Uterus (tissue), 2 donors: ENCODE measurements at regions not wholly inside any gene's neighbourhood (a gene's known extent, or its start where the extent isn't known, plus 50 kb on each side); places are given as distances from the start of the nearest gene placed in this dataset.

ENCODE experiments used
- POLR2A ChIP-seq, 2 donors: fragments of 450-650 bp; IDR thresholded peaks; one replicate each; pipeline ENCODE4 v1.6.1; 2016; ENCODE audit warnings: antibody characterized with exemption in 2 of 2, mild to moderate bottlenecking in 1 of 2, moderate library complexity in 1 of 2
- TF ChIP-seq, protein P1 (sequence below), 4 experiments: fragments of 200-600 bp in 2 of 4; fragments of 450-650 bp in 2 of 4; sonication (generic) in 2 of 4; IDR thresholded peaks; one replicate each; pipeline ENCODE4 v1.5.1; 2016 to 2019; ENCODE audit warnings: antibody characterized with exemption in 4 of 4, mild to moderate bottlenecking in 2 of 4, moderate library complexity in 1 of 4

GRCh38 chr5:61965490-61965889, 340.5 kb upstream of the KIF2A start:
- TF ChIP-seq, protein P1, sequence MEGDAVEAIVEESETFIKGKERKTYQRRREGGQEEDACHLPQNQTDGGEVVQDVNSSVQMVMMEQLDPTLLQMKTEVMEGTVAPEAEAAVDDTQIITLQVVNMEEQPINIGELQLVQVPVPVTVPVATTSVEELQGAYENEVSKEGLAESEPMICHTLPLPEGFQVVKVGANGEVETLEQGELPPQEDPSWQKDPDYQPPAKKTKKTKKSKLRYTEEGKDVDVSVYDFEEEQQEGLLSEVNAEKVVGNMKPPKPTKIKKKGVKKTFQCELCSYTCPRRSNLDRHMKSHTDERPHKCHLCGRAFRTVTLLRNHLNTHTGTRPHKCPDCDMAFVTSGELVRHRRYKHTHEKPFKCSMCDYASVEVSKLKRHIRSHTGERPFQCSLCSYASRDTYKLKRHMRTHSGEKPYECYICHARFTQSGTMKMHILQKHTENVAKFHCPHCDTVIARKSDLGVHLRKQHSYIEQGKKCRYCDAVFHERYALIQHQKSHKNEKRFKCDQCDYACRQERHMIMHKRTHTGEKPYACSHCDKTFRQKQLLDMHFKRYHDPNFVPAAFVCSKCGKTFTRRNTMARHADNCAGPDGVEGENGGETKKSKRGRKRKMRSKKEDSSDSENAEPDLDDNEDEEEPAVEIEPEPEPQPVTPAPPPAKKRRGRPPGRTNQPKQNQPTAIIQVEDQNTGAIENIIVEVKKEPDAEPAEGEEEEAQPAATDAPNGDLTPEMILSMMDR (IDR thresholded peaks at IDR 0.05): no peak
- no peak for TF ChIP-seq POLR2A (IDR thresholded peaks at IDR 0.05)
